Common myeloid progenitor, CD34-positive (primary cell): ENCODE measurements at regions not wholly inside any gene's neighbourhood (a gene's known extent, or its start where the extent isn't known, plus 50 kb on each side); places are given as distances from the start of the nearest gene placed in this dataset.

ENCODE experiments used
- CTCF ChIA-PET: fragments of 350-600 bp; sonication (Branson Sonifier 250); formaldehyde crosslinking; loops from one replicate; lab custom pipeline; 2021; ENCODE audit warnings: antibody characterized with exemption; lab: Charles Lee
- POLR2A ChIA-PET: fragments of 350-600 bp; sonication (Branson Sonifier 250); formaldehyde crosslinking; loops from one replicate; lab custom pipeline; 2021; ENCODE audit warnings: antibody characterized with exemption; lab: Charles Lee
- DNase-seq, 3 donors: peaks; one replicate each; pipeline versions ENCODE4 v3.0.0 to v3.0.0-alpha.2; 2013
- H3K27ac ChIP-seq, 2 experiments: 1 replicate in 1 of 2; 2 replicates in 1 of 2; pipeline ENCODE4 v1.7.0; 2013; ENCODE audit warnings: inconsistent platforms in 2 of 2, low read length in 2 of 2, mild to moderate bottlenecking in 2 of 2, low read depth in 1 of 2, moderate library complexity in 1 of 2; ENCODE audit not compliant: severe bottlenecking in 2 of 2, insufficient read depth in 1 of 2, poor library complexity in 1 of 2
- H3K27me3 ChIP-seq, 5 experiments: replicated peaks in 2 of 5; 1 replicate in 3 of 5; 2 replicates in 2 of 5; pipeline versions ENCODE4 v1.6.1 to v1.7.0; 2013; ENCODE audit warnings: low read length in 4 of 5, mild to moderate bottlenecking in 2 of 5, moderate library complexity in 2 of 5, inconsistent platforms in 1 of 5; ENCODE audit not compliant: insufficient read depth in 5 of 5, control insufficient read depth in 4 of 5
- H3K36me3 ChIP-seq, 4 experiments: 1 replicate in 2 of 4; 2 replicates in 2 of 4; pipeline versions ENCODE4 v1.6.1 to v1.7.0; 2013; ENCODE audit warnings: low read length in 3 of 4, control low read depth in 1 of 4, mild to moderate bottlenecking in 1 of 4; ENCODE audit not compliant: control insufficient read depth in 4 of 4, insufficient read depth in 4 of 4
- H3K4me1 ChIP-seq, 4 experiments: 1 replicate in 3 of 4; 2 replicates in 1 of 4; pipeline versions ENCODE4 v1.6.1 to v1.7.1; 2013; ENCODE audit warnings: low read length in 3 of 4, mild to moderate bottlenecking in 3 of 4, control low read depth in 1 of 4, inconsistent platforms in 1 of 4, moderate library complexity in 1 of 4; ENCODE audit not compliant: control insufficient read depth in 4 of 4, insufficient read depth in 4 of 4; ENCODE audit errors: control extremely low read depth in 1 of 4
- H3K4me3 ChIP-seq, 7 experiments: 1 replicate in 4 of 7; 2 replicates in 3 of 7; pipeline versions ENCODE4 v1.5.1 to v1.7.0; 2013; ENCODE audit warnings: mild to moderate bottlenecking in 7 of 7, low read length in 6 of 7, moderate library complexity in 6 of 7, inconsistent platforms in 2 of 7, low read depth in 2 of 7, control low read depth in 1 of 7; ENCODE audit not compliant: insufficient read depth in 4 of 7, control insufficient read depth in 1 of 7; ENCODE audit errors: extremely low read depth in 1 of 7
- H3K9me3 ChIP-seq, 5 experiments: 1 replicate in 4 of 5; 2 replicates in 1 of 5; pipeline versions ENCODE4 v1.6.1 to v1.7.1; 2013; ENCODE audit warnings: low read length in 4 of 5, mild to moderate bottlenecking in 2 of 5, inconsistent platforms in 1 of 5, low read depth in 1 of 5, moderate library complexity in 1 of 5; ENCODE audit not compliant: control insufficient read depth in 4 of 5, insufficient read depth in 2 of 5; ENCODE audit errors: control extremely low read depth in 1 of 5
- WGBS: methylation state at CpG from one replicate; pipeline ENCODE4 v1.1.5; 2013; ENCODE audit not compliant: insufficient coverage; 5-methylcytosine and 5-hydroxymethylcytosine counted together

DNA sequence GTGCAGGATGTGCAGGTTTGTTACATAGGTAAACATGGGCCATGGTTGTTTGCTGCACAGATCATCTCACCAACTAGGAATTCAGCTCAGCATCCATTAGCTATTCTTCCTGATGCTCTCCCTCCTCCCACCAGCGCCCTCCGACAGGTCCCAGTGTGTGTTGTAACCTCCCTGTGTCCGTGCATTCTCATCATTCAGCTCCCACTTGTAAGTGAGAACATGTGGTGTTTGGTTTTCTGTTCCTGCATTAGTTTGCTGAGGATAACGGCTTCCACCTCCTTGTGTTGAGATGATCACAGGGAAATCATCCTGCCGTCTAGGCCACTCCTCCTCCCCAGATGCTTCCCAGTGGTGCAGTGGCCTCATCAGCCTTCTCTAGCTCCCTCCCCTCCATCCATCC, 261.6 kb upstream of the GALNT17 start:
- no peaks in the 10 kb centered on the region for H3K4me1 ChIP-seq
- no peak overlapping the region for H3K4me3 ChIP-seq
- no peaks in the 10 kb centered on the region for H3K36me3 ChIP-seq
- POLR2A ChIA-PET, result no interaction called here
- no peak overlapping the region for H3K27ac ChIP-seq
- DNase-seq, result no peak
- H3K27me3 ChIP-seq, result no peaks in the 10 kb centered on the region
- WGBS, result 63% methylated on average over 1 of the region's 5 CpGs
- CTCF ChIA-PET, result no interaction called here
- H3K9me3 ChIP-seq, result peaks cover 0 to 4% (median 0%) of the 10 kb centered on the region in 5 experiments

DNA sequence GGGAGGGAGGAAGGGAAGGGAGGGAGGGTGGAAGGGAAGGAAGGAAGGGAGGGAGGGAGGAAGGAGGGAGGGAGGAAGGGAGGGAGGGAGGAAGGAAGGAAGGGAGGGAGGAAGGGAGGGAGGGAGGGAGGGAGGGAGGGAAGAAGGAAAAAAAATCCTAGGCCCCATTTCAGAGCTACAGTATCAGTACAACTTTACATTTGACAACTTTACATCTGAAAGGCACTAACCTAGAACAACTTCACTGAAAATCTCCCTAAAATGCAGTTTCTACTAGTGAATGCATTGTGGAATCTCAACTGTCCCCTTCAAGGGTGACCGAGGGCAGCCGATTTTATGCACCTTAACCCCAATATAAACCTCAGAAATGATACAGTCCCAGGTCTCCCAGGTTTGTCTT, 259.8 kb upstream of the GALNT17 start:
- H3K4me3 ChIP-seq, result no peak overlapping the region
- ChIA-PET POLR2A (no interaction called here), CTCF (interaction anchor here (1.1 kb wide), 1 partner anchor 10 kb away, joined by 3 read pairs; no protein-coding TSS in a partner anchor)
- H3K4me1 ChIP-seq, result no peaks in the 10 kb centered on the region
- no peak for DNase-seq
- H3K36me3 ChIP-seq, result no peaks in the 10 kb centered on the region
- H3K9me3 ChIP-seq, result no peaks in the 10 kb centered on the region
- H3K27me3 ChIP-seq, result no peaks in the 10 kb centered on the region
- H3K27ac ChIP-seq, result no peak overlapping the region
- no CpG with 5 or more reads among the region's 2 CpGs for WGBS

DNA sequence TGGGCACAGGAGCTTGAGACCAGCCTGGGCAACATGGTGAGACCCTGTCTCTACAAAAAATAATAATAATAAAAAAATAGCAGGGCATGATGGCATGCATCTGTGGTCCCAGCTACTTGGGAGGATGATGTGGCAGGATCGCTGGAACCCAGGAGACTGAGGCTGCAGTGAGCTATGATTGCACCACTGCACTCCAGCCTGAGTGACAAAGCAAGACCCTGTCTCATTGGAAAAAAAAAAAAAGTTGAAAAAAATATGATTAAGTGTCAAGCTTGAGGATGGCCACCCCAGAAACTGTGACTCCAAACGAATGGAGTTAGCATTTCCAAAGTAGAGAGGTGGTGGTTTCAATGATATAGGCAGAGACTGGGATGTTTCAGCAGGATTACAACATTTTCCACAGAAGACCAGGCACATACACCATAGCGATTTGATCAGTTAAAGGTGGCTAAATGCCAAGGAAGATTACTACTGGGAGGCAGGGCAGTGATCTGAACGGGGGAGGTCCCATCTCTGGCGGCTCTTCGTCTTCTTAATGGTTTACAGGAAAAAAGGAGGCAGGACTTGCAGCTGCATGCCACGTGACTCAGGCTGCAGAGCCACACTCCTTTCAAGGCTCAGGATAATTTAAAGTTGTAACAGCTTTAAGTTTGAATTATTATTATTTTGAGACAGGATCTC, 250.6 kb upstream of the GALNT17 start:
- H3K4me3 ChIP-seq, result no peak overlapping the region
- CTCF ChIA-PET, result no interaction called here
- H3K36me3 ChIP-seq, result no peaks in the 10 kb centered on the region
- no peaks in the 10 kb centered on the region for H3K9me3 ChIP-seq
- POLR2A ChIA-PET, result no interaction called here
- DNase-seq, result no peak
- H3K27me3 ChIP-seq, result peaks cover 0 to 2% (median 0%) of the 10 kb centered on the region in 5 experiments
- H3K27ac ChIP-seq, result no peak overlapping the region
- 87% methylated on average over 6 of the region's 7 CpGs for WGBS
- H3K4me1 ChIP-seq, result no peaks in the 10 kb centered on the region

DNA sequence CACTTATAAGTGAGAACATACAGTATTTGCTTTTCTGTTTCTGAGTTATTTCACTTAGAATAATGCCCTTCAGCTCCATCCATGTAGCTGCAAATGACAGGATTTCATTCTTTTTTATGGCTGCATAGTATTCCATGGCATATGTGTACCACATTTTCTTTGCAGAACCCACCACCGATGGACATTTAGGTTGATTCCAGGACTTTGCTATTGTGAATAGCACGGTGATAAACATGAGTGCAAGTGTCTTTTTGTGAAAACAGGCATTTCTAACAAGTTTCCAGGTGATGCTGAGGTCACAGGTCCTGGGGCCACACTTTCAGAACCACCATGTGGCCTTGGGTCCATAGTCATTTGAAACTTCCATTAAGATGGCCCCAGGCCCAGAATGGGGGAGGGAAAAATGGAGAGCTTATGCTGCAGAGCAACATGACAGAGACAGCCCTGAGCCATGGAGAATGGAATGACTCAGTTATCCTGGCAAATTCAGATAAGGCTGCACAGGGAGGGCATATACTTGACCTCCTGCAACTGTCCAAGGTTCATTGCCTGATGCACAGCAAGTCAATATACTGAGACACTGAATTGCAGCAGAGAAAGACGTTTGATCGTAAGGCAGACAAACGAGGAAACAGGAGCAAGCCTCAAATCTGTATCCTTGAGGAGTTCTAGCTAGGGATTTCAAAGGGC, 248.0 kb upstream of the GALNT17 start:
- H3K27ac ChIP-seq, result no peak overlapping the region
- no peak overlapping the region for H3K4me3 ChIP-seq
- ChIA-PET POLR2A (no interaction called here), CTCF (no interaction called here)
- no peaks in the 10 kb centered on the region for H3K36me3 ChIP-seq
- WGBS, result 81% methylated on average over 5 of the region's 5 CpGs
- H3K27me3 ChIP-seq, result peaks cover 0 to 2% (median 0%) of the 10 kb centered on the region in 5 experiments
- peaks cover 0 to 7% (median 0%) of the 10 kb centered on the region in 5 experiments for H3K9me3 ChIP-seq
- no peaks in the 10 kb centered on the region for H3K4me1 ChIP-seq
- DNase-seq, result no peak

DNA sequence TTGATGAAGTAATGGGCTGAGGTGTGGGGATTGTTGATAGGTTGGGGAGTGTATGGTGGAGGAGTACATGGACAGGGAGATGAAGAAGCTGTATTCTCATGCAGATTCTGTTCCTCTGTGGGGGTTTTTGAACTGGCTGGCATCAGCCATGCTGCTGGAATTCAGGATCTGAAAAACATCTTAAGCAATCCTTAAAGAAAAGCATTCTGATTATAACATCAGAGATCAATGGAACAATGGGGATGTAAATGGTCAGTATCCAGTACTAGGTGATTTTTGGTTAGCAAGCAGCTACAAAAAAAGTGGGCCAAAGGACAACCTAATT, 247.5 kb upstream of the GALNT17 start:
- DNase-seq, result no peak
- peaks cover 0 to 2% (median 0%) of the 10 kb centered on the region in 5 experiments for H3K27me3 ChIP-seq
- no peak overlapping the region for H3K4me3 ChIP-seq
- ChIA-PET CTCF (no interaction called here), POLR2A (no interaction called here)
- peaks cover 0 to 7% (median 0%) of the 10 kb centered on the region in 5 experiments for H3K9me3 ChIP-seq
- no peak overlapping the region for H3K27ac ChIP-seq
- H3K4me1 ChIP-seq, result no peaks in the 10 kb centered on the region
- H3K36me3 ChIP-seq, result no peaks in the 10 kb centered on the region

DNA sequence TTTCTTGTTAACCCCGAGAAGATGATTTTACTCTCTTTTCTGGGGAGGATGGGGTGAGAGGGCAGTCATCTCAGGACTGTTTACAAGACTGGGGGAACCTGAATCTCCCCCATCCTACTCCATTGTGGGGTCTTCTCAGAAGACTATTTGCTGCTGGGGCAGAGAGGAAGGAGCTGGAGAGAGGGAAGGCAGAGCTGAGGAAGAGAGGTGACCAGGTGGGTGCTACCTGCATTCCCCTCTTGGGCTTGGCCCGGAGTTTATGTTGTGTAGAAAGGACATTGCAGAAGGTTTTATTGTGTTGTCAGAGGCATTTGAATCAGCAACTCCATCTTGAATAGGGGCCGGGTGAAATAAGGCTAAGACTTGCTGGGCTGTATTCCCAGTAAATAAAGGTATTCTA, 247.1 kb upstream of the GALNT17 start:
- Histone ChIP-seq H3K36me3 (no peaks in the 10 kb centered on the region), H3K4me1 (no peaks in the 10 kb centered on the region), H3K4me3 (no peak overlapping the region), H3K27ac (no peak overlapping the region), H3K27me3 (peaks cover 0 to 2% (median 0%) of the 10 kb centered on the region in 5 experiments), H3K9me3 (peaks cover 0 to 7% (median 2%) of the 10 kb centered on the region in 5 experiments)
- CTCF ChIA-PET, result no interaction called here
- 82% methylated on average over 1 of the region's 3 CpGs for WGBS
- POLR2A ChIA-PET, result no interaction called here
- DNase-seq, result no peak

DNA sequence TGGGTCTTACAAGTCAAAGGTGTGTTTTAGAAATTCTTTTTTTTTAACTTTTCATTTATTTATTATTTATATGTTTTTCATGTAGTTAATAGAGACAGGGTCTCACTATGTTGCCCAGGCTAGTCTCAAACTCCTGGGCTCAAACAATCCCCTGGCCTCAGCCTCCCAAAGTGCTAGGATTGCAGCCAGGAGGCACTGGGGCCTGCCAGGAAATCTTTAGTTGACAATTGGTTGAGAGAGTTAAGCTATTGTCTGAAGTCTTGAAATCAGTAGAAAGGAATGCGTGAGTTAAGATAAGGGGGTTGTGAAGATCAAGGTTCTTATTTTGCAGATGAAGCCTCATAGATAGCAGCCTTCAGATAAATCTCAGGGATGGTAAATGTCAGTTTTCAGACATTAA, 245.4 kb upstream of the GALNT17 start:
- POLR2A ChIA-PET, result interaction anchor here (0.6 kb wide), 1 partner anchor 920 kb away, joined by 3 read pairs; no protein-coding TSS in a partner anchor
- CTCF ChIA-PET, result no interaction called here
- WGBS, result 84% methylated on average over 1 of the region's 1 CpG
- H3K4me3 ChIP-seq, result no peak overlapping the region
- peaks cover 0 to 14% (median 3%) of the 10 kb centered on the region in 5 experiments for H3K9me3 ChIP-seq
- H3K27me3 ChIP-seq, result peaks cover 0 to 2% (median 0%) of the 10 kb centered on the region in 5 experiments
- H3K27ac ChIP-seq, result no peak overlapping the region
- no peak for DNase-seq
- H3K36me3 ChIP-seq, result no peaks in the 10 kb centered on the region
- no peaks in the 10 kb centered on the region for H3K4me1 ChIP-seq
